B cell (primary cell): ENCODE measurements at regions not wholly inside any gene's neighbourhood (a gene's known extent, or its start where the extent isn't known, plus 50 kb on each side); places are given as distances from the start of the nearest gene placed in this dataset.

Experiments
- ATAC-seq: fragments of 200-7000 bp; cut with Tn5 transposase; one replicate; pipeline ENCODE4 v1.10.0; 2021; ENCODE audit warnings: low read depth, mild to moderate bottlenecking, moderate number of reproducible peaks, moderate library complexity
- CTCF ChIA-PET: fragments of 350-600 bp; sonication (Branson Sonifier 250); formaldehyde crosslinking; loops from one replicate; lab custom pipeline; 2021; ENCODE audit warnings: antibody characterized with exemption, inconsistent platforms; lab: Charles Lee
- POLR2A ChIA-PET: fragments of 350-600 bp; sonication (Branson Sonifier 250); formaldehyde crosslinking; loops from one replicate; lab custom pipeline; 2021; ENCODE audit warnings: antibody characterized with exemption; lab: Charles Lee
- DNase-seq: peaks from one replicate; pipeline ENCODE4 v3.0.0; 2013
- H2AFZ ChIP-seq: 2 replicates; pipeline ENCODE4 v1.6.1; 2012; ENCODE audit warnings: mild to moderate bottlenecking, low read depth, low read length; ENCODE audit not compliant: insufficient read depth, poor library complexity, severe bottlenecking
- H3K27ac ChIP-seq, 2 donors: 1 replicate in 1 of 2; 2 replicates in 1 of 2; pipeline ENCODE4 v1.5.1; 2012 to 2013; ENCODE audit warnings: low read length in 2 of 2, mild to moderate bottlenecking in 2 of 2, moderate library complexity in 1 of 2
- H3K27me3 ChIP-seq, 4 experiments: fragments of 200-600 bp in 1 of 4; sonication (generic) in 1 of 4; replicated peaks in 1 of 4; 1 replicate in 2 of 4; 2 replicates in 2 of 4; pipeline versions ENCODE4 v1.6.1 to v1.7.0; 2013 to 2016; ENCODE audit warnings: low read length in 3 of 4, mild to moderate bottlenecking in 2 of 4, mixed read lengths in 1 of 4, moderate library complexity in 1 of 4; ENCODE audit not compliant: insufficient read depth in 4 of 4, control insufficient read depth in 3 of 4; ENCODE audit errors: control extremely low read depth in 1 of 4
- H3K36me3 ChIP-seq, 2 experiments: replicated peaks in 1 of 2; 1 replicate in 1 of 2; 2 replicates in 1 of 2; pipeline versions ENCODE4 v1.6.1 to v1.7.1; 2013; ENCODE audit warnings: low read length in 1 of 2; ENCODE audit not compliant: insufficient read depth in 2 of 2, control insufficient read depth in 1 of 2; ENCODE audit errors: control extremely low read depth in 1 of 2, extremely low read depth in 1 of 2
- H3K4me1 ChIP-seq, 2 donors: fragments of 200-600 bp in 1 of 2; sonication (generic) in 1 of 2; 1 replicate in 1 of 2; 2 replicates in 1 of 2; pipeline versions ENCODE4 v1.5.1 to v1.6.1; 2013 to 2017; ENCODE audit warnings: low read length in 2 of 2; ENCODE audit not compliant: control insufficient read depth in 2 of 2, insufficient read depth in 2 of 2
- H3K4me2 ChIP-seq: replicated peaks from 2 replicates; pipeline ENCODE3; 2012; ENCODE audit warnings: mild to moderate bottlenecking, low read depth, low read length; ENCODE audit not compliant: poor library complexity, severe bottlenecking
- H3K4me3 ChIP-seq, 5 experiments: fragments of 200-600 bp in 1 of 5; sonication (generic) in 1 of 5; 1 replicate in 3 of 5; 2 replicates in 2 of 5; pipeline versions ENCODE4 v1.5.1 to v1.7.0; 2011 to 2016; ENCODE audit warnings: low read length in 4 of 5, mild to moderate bottlenecking in 4 of 5, low read depth in 2 of 5, control low read depth in 1 of 5, moderate library complexity in 1 of 5; ENCODE audit not compliant: insufficient read depth in 1 of 5; ENCODE audit errors: control extremely low read depth in 1 of 5, extremely low read depth in 1 of 5
- H3K79me2 ChIP-seq: fragments of 200-600 bp; sonication (generic); one replicate; pipeline ENCODE4 v1.6.0; 2016; ENCODE audit warnings: low read length; ENCODE audit not compliant: control insufficient read depth, insufficient read depth
- H3K9ac ChIP-seq: fragments of 200-600 bp; sonication (generic); 2 replicates; pipeline ENCODE4 v1.6.1; 2017; ENCODE audit warnings: mild to moderate bottlenecking, low read length, moderate library complexity
- H3K9me3 ChIP-seq, 3 donors: one replicate each; pipeline versions ENCODE4 v1.6.1 to v1.7.1; 2013; ENCODE audit warnings: low read length in 2 of 3; ENCODE audit not compliant: control insufficient read depth in 2 of 3, insufficient read depth in 1 of 3; ENCODE audit errors: control extremely low read depth in 1 of 3
- H4K20me1 ChIP-seq: 2 replicates; pipeline ENCODE4 v1.6.0; 2012; ENCODE audit warnings: mild to moderate bottlenecking, low read length; ENCODE audit not compliant: insufficient read depth, control insufficient read depth, poor library complexity, severe bottlenecking
- H3K27ac Mint-ChIP-seq: one replicate; pipeline ENCODE4 v1.8.0; 2021; ENCODE audit warnings: mixed read lengths
- H3K27me3 Mint-ChIP-seq: one replicate; pipeline ENCODE4 v1.8.0; 2021; ENCODE audit warnings: mixed read lengths
- H3K4me1 Mint-ChIP-seq: one replicate; pipeline ENCODE4 v1.8.0; 2021; ENCODE audit warnings: mixed read lengths
- H3K4me3 Mint-ChIP-seq: one replicate; pipeline ENCODE4 v1.8.0; 2021; ENCODE audit warnings: mixed read lengths
- H3K9me3 Mint-ChIP-seq: one replicate; pipeline ENCODE4 v1.8.0; 2022; ENCODE audit warnings: mixed read lengths; ENCODE audit not compliant: insufficient read depth
- EZH2 ChIP-seq: IDR thresholded peaks from 2 replicates; pipeline ENCODE4 v1.6.1; 2012; ENCODE audit warnings: borderline replicate concordance, low read depth, mild to moderate bottlenecking, moderate library complexity, low read length; ENCODE audit not compliant: insufficient read depth, poor library complexity, severe bottlenecking
- WGBS: methylation state at CpG from one replicate; pipeline ENCODE4 v1.1.5; 2013; ENCODE audit warnings: missing lambda C conversion rate; ENCODE audit not compliant: insufficient coverage; 5-methylcytosine and 5-hydroxymethylcytosine counted together
- intact Hi-C: fragments of 100-400 bp; cut with micrococcal nuclease; formaldehyde crosslinking; loops from one replicate; pipeline ENCODE4 v1.10.0; 2022
- TF ChIP-seq, protein P1 (sequence below): fragments of 200-600 bp; IDR thresholded peaks from one replicate; pipeline ENCODE4 v1.8.0; 2022; ENCODE audit warnings: antibody characterized with exemption, mild to moderate bottlenecking

DNA sequence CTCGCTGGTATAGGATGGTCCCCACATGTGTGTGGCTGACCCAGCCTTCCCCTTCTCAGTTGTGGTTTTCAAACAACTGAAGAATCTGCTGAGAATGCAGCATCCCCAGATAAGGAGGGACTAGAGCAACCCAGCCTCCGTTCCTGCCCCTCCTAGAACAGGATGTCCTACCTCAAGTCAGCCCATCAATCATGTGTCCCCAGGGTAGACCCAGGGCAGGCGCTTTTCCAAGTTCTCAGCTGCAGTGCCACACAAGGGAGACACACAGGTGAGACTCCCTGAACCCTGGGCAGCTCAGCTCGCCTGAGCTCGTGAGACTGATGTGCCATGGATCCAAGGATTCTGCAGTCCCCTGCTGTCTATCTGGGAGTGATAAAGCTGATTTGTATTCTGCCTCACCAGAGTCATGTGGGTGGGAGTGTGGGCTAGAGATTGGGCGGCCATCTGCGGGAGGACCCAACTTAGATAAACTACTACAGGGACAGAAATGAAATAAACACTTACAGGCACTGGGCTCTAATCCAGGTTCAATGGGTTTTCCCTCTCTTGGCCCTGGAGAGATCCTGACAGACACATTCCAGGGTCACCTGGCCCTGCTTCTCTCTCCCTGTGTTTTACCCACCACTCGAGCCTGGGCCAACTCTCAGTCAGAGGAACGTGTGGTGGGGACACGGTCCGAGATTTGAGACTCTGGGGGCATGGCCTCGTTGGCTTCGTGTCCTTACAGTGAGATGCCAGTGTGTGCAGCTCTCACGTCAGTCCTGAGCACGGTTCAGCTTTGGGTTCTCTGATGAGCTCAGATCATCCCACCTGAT is 303.5 kb upstream of the SFSWAP start:
- Mint-ChIP-seq H3K4me1 (no peaks in the 10 kb centered on the region), H3K27ac (no peak overlapping the region), H3K9me3 (no peaks in the 10 kb centered on the region), H3K27me3 (no peaks in the 10 kb centered on the region), H3K4me3 (no peak overlapping the region)
- no peak for DNase-seq
- Histone ChIP-seq H3K4me3 (no peak overlapping the region), H3K4me2 (no peak overlapping the region), H3K27ac (no peak overlapping the region), H3K79me2 (no peaks in the 10 kb centered on the region), H3K4me1 (no peaks in the 10 kb centered on the region), H3K9me3 (peaks cover 0 to 5% (median 0%) of the 10 kb centered on the region in 3 donors), H4K20me1 (no peaks in the 10 kb centered on the region), H3K36me3 (no peaks in the 10 kb centered on the region), H3K9ac (no peak overlapping the region), H2AFZ (no peak overlapping the region), H3K27me3 (peaks cover 0 to 2% (median 0%) of the 10 kb centered on the region in 4 experiments)
- ATAC-seq = no peak
- TF ChIP-seq, protein P1, sequence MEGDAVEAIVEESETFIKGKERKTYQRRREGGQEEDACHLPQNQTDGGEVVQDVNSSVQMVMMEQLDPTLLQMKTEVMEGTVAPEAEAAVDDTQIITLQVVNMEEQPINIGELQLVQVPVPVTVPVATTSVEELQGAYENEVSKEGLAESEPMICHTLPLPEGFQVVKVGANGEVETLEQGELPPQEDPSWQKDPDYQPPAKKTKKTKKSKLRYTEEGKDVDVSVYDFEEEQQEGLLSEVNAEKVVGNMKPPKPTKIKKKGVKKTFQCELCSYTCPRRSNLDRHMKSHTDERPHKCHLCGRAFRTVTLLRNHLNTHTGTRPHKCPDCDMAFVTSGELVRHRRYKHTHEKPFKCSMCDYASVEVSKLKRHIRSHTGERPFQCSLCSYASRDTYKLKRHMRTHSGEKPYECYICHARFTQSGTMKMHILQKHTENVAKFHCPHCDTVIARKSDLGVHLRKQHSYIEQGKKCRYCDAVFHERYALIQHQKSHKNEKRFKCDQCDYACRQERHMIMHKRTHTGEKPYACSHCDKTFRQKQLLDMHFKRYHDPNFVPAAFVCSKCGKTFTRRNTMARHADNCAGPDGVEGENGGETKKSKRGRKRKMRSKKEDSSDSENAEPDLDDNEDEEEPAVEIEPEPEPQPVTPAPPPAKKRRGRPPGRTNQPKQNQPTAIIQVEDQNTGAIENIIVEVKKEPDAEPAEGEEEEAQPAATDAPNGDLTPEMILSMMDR = no peak
- TF ChIP-seq EZH2 = no peak
- WGBS = 69% methylated on average over 13 of the region's 15 CpGs
- intact Hi-C loops = no loop called here
- ChIA-PET POLR2A (no interaction called here), CTCF (no interaction called here)

DNA sequence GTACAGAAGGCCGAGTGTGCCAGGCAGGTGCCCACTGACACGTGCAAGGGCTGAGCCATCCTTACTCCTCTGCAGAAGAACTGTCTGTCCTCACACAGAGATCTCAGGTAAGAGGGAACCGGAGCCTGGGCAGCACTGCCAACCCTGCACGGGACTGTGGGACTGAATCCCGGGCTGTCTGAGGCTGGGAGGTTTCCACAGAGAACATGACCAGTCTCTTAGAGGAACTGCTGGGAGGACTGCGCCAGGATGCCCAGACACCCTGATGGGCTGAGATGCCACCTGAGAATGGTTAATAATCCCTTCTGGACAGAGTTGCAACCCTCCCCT is 302.9 kb upstream of the SFSWAP start:
- no peaks in the 10 kb centered on the region for H3K4me1 ChIP-seq
- Mint-ChIP-seq H3K4me1 (no peaks in the 10 kb centered on the region), H3K4me3 (no peak overlapping the region), H3K27ac (no peak overlapping the region), H3K27me3 (no peaks in the 10 kb centered on the region), H3K9me3 (no peaks in the 10 kb centered on the region)
- no peaks in the 10 kb centered on the region for H3K79me2 ChIP-seq
- H3K9me3 ChIP-seq = peaks cover 0 to 4% (median 0%) of the 10 kb centered on the region in 3 donors
- no peak overlapping the region for H2AFZ ChIP-seq
- no peaks in the 10 kb centered on the region for H4K20me1 ChIP-seq
- 87% methylated on average over 5 of the region's 6 CpGs for WGBS
- H3K9ac ChIP-seq = no peak overlapping the region
- no peak overlapping the region for H3K27ac ChIP-seq
- no peaks in the 10 kb centered on the region for H3K36me3 ChIP-seq
- ChIA-PET CTCF (no interaction called here), POLR2A (no interaction called here)
- ATAC-seq (no peak), DNase-seq (no peak)
- peaks cover 0 to 2% (median 0%) of the 10 kb centered on the region in 4 experiments for H3K27me3 ChIP-seq
- TF ChIP-seq, protein P1 = no peak
- TF ChIP-seq EZH2 = no peak
- intact Hi-C loops = no loop called here
- H3K4me2 ChIP-seq = no peak overlapping the region
- H3K4me3 ChIP-seq = no peak overlapping the region
